Central memory CD4-positive, alpha-beta T cell (primary cell): ENCODE measurements at regions not wholly inside any gene's neighbourhood (a gene's known extent, or its start where the extent isn't known, plus 50 kb on each side); places are given as distances from the start of the nearest gene placed in this dataset.
"Not testable (repeated sequence)": the region's sequence is repeated elsewhere in the genome, so short reads cannot be mapped to it uniquely, and the experiment has no call there.

Experiments used
- DNase-seq: peaks from one replicate; pipeline ENCODE4 v3.0.0; 2022

DNA sequence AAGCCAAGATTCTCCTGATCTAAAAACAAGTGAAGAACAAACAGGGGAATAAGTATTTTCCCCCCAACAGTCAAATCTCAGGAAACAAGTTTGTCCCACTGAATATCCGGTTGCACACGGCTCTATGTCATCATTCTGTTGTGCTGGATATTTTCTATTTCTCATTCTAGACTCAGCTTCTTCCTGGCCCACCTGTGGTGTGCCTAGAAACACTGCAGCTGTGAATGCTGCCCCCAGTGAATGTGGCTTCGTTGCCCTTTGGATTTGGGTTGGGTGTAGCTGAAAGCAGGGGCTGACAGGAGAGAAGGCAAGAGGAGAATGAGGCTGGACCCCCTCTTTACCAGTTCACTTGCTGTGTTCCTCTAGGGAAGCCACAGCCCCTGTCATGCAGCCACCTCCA is 181.2 kb upstream of the PROK2 start:
- no peak for DNase-seq

DNA sequence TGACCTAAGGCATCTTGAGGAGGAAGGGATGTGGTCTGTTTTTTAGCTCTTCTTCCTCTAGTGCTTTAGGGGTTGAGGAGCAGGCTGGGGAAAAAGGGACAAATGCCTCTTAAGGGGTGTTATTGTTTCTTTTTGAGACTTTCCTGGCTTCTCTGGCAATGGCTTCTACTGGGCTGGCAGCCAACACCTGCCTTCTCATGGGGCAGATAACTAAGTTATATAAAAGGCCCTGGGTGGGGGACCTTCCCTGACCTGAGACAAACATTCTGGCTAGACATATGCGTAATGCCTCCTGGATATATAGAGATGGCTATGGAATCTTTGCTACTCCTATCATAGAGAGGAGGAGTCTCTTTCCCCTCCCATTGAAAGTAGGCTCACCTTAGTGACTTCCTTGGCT is 179.2 kb upstream of the PROK2 start:
- no peak for DNase-seq

DNA sequence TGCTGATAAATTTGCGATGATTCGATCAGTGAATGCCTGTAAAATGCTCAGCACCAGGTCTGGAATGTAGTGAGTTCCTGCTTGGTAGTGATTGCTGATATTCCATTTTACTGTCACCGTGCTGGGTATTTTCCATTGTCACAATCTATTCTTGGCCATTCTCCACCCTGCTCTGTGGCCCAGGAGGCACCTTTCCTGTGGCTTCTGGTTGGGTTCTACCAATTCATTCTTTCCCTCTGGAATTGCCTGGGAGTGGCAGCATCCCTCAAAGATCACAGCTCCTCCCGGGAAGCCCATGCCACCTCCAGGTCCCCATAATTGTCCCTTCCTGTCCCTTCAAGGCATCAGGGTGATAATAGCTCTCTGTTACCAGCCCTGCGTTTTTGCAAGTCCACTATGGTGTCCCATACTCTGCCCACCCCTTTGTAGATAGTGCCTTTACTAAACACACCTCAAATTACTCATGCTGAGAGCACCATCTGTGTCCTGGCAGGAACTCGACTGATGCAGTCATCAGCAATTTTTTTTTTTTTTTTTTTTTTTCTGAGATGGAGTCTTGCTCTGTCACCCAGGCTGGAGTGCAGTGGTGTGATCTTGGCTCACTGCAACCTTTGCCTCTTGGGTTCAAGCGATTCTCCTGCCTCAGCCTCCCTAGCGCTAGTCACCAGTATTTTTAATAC is 177.8 kb upstream of the PROK2 start:
- DNase-seq, result no peak

DNA sequence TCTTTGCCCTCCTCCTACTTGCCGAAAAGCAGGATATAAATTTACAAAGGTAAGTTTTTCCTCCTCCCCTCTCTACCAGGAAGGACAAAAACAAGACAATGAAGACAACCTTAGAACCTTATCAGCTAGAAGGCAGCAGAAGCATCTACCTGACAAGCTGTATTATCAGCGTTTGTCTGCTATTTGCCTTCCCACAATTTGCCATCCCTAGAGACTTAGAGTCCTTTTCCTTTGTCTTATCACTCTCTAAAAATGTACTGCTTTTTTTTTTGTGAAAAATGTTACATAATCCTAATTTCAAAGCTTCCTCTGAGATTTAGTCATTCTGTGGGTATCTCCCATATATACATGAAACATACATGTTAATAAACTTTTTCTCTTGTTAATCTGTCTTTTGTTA is 176.9 kb upstream of the PROK2 start:
- DNase-seq, result no peak

DNA sequence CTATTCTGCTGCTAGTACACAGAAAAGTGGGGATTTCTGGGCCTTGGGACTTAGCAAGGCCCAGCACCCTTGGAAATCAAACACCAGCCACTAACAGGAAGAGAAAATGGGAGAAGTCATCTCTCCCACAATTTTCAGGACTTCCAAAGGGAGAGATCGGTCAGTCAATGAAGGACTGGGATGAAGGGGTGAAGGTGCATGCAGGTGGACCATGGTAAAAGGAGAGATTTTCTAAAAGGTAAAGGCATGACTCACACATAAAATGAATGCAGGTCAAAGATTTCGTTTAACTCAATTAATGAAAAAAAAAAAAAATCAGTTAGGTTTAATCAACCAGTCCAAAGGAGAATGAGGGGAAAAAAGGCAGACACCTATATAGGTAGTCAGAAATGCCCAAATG is 176.4 kb upstream of the PROK2 start:
- no peak for DNase-seq

DNA sequence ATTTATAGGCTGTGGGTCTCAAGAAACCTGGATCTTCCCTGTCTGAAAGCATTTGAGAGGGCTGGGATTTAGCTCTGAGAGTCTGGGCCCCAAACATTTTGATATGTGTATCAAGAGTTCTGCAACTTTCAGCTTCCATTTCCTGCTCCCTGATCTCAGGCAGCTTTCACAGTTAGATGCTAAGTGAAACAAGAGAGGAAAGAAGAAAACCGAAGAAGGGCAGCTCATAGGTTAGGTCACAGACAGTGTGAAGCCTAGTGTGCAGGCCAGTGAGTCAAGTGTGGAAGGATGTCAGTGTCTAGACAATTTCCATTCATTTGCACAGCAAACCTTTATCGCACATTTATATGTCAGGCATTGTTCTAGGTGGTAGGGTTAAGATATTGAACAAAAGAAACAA is 173.6 kb upstream of the PROK2 start:
- no peak for DNase-seq

DNA sequence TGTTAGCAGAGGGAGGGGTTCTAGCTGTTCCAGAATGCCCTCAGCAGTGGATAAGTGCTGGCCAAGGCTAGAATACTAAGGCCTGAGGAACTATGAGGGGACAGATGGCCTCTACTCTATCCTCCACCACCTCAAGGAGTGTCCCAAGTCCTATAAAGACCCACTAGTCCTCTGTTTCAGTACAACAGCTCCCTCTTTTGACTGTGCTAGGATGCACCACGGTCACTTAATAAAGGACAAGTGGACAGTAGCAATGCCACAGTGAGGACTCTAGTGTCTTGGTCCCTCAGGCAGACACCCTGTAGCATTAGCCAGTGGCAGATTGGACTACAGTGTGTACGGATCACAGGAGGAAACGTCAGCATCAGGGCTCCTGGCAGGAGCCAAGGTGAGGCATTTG is 171.8 kb upstream of the PROK2 start:
- no peak for DNase-seq

DNA sequence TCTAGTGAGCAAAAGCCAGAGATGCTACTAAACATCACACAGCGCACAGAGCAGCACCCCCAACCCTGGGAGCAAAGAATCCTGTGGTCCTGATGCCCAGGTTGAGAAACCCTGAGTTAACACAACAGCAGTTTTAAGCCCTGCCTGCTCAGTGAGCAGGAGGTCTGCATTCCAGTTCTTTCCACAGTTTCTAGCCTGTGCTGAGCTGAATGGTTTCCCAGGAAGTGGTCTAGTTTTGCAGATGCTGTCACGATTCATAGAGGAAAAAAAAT is 171.1 kb upstream of the PROK2 start:
- no peak for DNase-seq

DNA sequence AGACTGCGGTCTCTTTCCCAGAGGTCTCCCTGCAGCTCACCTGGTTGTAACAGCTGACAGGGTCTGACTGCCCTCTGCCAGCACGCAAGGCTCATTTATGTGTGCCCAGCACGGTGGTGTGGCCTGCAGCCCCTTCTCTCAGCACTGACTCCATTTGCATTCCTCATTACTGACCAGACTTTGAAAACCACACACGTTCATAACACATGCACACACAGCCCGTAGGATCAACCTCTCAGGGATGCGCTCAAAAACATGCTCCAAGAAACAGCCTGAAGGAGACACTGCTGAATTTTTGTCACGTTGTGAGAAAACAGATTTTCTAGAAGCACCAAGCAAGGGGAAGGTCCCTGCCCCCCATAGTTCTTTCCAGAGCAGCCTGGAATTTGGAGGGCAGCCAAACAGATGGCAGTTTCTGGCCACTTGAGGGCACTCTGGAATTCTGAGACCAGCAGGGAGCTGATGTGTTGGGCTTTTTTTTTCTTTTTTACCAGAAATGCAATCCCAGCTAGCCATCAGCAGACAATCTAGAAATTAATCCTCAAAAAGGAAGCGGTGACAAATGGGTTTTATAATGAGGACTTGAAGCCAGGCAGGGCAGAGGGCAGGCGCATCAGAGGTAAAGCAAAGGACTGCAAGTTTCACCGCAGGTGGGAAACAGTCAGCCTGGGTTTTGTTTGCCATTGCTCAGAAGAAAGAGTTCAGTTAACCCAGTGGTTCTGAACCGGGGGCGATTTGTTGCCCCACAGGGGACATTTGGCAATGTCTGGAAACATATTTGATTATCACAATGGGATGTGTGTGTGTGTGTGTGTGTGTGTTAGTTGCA is 170.5 kb upstream of the PROK2 start:
- DNase-seq, result no peak

DNA sequence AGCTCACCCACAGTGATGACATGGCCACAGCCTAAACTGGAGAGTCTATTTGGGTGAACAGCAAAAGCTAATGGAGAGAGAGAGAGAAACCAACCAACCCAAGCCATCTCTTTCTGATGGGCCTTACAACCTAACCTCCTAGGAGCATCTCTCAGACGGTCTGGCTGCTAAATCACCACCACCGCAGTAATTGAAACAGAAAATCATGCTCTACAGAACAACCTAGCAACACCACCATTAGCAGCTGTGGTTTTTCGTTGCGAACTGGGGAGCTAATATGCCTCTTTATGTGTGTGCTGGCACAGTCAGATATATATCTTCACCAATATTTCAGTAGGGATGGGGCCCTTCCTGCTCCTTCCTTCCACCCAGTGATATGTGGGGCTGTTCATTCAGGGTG is 166.9 kb upstream of the PROK2 start:
- DNase-seq, result no peak

DNA sequence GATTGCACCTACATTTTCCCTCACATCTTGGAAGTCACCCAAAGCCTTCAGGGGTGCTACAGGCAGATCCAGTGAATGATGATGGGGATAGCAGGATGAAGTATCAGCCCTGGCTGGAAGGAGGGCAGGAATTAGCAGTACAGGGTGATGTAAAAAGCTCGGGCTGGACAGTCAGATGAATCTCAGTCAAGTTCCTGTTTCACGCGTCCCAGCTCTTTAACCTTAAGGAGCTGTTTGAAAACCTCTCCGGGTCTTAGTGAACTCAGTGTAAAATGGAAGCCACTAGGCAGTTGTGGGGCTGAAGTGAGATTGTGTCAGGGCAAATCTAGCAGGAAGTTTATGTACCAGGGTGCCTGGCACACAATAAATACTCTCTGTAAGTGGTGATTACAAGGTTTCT is 166.4 kb upstream of the PROK2 start:
- no peak for DNase-seq

DNA sequence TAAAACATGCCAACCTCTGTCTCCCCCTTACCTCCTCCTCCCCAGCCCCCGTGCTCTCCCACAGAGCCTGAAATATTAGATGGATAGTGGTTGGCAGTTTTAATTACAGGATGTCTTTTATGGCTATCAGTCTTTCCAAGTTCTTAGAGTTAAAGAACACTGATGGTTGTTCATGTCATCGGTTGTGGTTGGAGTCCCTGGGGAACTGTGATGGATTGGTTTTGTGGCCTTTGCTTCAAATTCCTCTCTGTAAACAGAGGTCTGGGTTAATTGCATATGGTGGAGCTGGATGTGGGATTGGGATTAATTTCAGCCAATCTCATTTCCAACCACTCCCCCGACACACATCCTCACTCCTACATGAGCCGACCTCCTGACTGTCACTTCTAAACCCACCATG is 164.5 kb upstream of the PROK2 start:
- DNase-seq, result no peak

DNA sequence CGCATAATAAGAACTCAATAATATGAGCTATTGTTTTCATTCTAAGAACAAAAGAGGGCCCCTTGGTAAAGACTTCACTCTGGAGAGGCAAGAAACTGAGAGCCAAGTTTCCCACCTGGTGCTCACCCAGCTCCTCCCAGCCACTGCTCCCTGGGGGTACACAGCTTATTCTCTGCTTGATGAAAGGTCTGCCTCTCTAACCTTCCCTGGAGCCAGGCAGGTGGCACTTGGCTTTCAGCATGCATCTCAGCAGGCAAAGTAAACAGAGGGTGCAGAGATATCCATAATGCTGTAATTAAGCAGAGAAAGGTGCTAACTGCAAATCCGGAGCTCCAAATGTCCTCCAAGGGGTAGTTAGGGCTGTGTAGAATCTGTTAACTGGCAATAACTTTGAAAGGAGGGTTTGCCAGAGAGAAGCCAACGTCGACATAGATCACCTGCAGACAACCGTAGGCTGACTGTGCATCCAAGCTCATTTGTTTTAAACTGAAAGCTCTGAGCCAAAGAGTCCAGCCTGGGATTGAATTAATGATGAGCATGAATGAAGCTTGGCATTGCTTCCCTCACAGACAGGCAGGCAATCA is 159.6 kb upstream of the PROK2 start:
- DNase-seq, result no peak

DNA sequence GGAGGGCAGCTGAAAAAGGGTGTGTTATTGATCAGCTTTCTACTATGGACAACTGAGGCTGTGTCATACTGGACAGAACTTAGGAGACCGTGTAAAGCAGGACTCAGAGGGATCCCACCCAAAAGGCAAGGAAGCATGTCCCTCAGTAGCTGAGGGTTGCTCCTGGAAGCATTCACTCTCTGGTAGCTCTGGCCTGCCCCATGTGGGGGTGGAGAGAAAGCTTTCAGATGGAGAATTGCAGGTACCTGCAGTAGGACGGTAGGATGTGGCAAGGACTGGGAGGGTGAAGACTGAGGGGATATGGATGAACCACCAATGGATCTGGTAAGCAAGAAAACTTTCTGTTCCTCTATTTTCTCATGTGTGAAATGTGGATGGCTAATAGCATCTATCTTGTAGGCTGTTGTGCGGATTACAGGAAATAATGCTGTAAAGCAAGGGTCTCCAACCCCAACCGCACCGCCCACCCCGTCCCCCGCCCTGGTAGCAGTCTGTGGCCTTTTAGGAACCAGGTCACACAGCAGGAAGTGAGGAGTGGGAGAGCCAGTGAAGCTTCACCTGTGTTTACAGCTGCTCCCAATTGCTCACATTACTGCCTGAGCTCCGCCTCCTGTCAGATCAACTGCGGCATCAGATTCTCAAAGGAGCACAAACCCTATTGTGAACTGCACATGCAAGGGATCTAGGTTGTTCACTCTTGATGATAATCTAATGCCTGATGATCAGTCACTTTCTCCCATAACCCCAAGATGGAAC is 157.7 kb upstream of the PROK2 start:
- DNase-seq, result no peak

DNA sequence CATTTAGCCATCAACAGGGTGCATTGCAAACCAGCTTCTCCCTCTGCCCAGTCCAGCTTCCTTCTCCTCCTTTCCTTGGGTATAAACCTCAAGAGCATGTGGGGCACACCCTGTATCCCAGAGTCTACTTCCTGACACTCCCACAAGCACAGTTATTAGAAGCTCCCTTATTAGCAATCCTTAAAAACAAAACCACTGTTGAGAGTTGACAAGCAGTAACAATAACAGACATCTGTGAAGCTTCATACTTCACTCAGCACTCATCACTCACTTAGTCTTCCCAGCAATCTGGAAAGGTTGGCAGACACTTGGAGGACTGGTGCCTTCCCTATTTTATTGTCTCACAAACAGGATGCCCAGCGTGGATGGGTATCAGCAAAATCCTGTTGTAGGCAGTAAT is 155.5 kb upstream of the PROK2 start:
- DNase-seq, result no peak

DNA sequence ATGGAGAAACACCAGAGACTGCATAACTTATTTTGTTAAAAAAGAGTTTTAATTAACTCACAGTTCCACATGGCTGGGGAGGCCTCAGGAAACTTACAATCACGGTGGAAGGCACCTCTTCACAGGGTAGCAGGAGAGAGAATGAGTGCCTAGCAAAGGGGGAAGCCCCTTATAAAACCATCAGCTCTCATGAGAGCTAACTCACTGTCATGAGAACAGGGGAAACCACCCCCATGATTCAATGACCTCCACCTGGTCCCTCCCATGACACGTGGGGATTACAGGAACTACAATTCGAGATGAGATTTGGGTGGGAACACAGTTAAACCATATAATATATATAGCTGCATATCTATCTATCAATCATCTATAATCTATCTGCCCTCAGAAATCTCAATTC is 153.1 kb upstream of the PROK2 start:
- DNase-seq, result not testable (repeated sequence)

DNA sequence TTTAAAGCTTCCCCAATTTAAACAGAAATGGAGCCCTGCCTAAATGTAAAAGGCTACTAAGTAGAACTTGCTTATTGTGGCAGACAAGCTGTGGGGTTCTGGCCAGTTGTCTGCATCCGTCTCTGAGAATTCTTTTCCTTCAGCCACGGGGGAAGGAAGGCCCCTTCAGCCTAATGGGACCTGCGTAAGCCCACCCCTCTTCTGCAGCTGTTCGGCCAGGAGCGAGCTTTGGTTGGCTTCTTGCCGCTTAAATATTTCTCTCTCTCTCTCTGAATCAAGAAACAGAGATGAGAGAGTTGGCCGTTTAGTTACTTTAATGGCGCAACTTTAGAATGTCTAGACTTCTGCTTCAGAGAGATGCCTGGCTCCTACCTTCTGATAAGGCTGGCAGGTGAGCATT is 151.7 kb upstream of the PROK2 start:
- DNase-seq, result no peak

DNA sequence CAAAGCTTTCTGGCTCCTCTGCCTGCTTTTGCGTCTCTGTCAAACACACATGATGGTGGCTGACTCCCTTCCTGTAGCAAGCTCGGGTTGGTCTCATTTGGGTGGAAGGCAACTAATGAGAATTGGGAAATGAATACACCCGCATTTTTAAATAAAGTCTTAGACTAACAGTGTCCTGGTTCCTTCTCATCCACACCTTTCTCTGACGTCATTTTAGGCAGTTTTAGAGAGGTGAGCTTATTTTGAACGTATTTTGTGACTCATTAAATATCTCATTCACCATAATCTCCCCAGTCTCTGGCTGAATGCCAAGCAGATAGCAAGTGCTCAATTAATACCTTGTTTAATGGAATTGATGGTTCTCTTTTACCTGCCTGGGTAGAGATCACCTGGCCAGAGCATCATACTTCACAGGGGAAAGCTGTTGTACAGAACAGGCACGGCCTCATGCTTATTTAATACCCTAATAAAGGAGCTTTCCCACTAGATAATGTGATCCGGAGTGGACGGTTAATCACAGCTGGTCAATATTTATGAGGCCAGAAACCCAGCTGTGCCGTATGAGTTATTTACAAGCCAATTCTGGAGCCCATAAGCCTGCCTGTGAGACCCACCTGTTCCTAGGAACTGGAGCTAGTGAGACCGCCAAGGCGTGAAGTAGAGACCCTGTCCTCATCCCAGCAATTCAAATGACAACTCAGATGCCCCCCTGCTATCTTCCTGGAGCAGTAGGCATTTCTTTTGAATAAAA is 149.7 kb upstream of the PROK2 start:
- DNase-seq, result no peak

DNA sequence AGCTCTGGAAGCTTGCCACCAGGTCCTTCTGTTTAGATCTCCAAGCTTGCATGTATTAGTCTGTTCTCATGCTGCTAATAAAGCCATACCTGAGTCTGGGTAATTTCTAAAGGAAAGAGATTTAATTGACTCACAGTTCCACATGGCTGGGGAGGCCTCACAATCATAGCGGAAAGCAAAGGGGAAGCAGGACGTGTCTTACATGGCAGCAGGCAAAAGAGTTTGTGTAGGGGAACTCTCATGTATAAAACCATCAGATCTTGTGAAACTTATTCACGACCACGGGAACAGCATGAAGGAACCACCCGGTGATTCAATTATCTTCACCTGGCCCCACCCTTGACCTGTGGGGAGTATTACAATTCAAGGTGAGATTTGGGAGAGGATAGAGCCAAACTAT is 147.0 kb upstream of the PROK2 start:
- DNase-seq, result no peak

DNA sequence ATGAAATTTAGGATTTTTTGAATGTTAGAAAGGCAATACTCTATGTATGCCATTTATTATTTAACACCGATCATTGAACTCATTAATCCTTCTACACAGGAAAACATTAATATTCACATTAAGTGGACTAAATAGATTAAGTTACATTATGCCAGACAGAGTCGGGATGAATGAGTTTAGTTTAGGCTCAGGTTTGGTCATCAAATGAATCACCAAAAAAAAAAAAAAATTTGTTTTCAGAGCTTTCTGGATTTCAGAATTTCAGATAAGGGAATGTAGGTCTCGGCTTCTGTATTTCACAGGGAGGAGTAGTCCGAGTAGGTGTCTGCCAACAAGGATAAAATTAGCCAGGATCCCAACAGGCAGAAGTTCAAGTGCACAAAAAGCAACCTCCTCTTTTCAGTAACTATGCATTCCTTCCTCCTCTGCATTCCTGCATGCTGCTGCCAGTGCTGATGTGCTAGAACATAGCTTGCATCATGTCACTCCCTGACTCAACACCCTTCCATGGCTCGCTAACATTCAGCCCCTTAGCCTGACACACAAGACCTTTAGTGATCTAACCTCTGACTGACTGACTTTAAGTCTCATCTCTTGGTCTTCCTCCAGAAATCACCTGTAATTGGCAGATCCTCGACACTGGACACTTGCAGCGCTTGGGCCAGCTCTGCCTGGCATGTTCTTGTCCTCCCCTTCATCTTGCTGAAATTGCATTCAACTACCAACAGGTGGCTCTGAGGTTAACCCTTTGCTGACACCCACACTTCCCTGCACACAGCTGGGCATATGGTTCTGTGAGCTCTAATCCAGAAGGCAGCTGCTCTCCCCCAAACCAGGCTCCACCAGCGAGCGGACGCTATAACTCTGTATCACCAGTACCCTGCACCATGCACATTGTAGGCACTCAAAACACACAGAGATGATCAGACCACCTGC is 145.4 kb upstream of the PROK2 start:
- DNase-seq, result no peak

DNA sequence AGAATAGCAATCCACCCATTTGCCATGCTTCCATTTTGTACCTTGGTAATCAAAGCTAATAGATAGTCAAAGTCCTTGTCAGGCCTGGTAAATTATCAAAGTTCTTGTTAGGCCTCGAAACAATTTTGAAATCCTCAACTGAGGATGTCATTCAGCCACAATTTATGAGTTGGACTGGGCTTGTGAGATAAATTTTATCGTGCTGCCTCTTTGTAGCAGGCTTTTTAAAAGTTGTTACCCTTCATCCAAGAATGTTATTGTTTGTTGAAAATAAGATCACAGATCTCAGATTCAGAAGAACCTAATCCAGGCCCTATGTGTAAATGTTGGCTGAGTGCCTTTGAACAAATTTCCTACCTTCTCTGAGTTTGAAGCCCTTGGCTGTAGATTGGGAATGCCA is 143.3 kb upstream of the PROK2 start:
- DNase-seq, result no peak

DNA sequence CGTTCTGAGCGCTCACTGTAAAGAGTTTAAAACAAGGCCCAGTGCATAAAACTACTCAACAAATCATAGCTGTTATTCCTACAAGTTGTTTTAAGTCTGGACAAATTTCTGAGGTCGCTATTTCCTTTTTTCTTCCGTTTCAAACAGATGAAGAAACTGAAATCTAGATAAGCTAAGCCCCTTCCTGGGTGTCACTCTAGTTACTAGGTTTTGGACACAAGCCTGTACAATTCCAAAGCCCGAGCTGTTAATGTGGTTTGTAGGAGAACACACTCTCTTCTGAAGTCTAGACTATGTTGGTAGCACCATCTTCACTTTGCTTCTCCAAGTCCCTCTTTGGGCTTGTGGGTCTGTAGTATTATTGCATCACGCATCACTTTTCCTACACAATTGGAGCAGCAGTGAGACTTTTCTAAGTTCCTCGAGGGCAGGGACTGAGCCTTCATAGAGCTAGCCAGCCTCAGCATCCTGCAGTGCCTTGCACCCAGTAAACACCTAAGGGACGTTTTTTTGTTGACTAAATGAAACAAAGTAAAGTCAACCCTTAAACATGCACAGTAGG is 142.6 kb upstream of the PROK2 start:
- no peak for DNase-seq
